Kidney (tissue), 13 donors: ENCODE measurements at regions not wholly inside any gene's neighbourhood (a gene's known extent, or its start where the extent isn't known, plus 50 kb on each side); places are given as distances from the start of the nearest gene placed in this dataset.

ENCODE experiments used
- DNase-seq, 5 donors: peaks; one replicate each; pipeline ENCODE4 v3.0.0-alpha.2; 2013 to 2020
- FAIRE-seq: peaks from 2 replicates; lab custom pipeline; 2012; peaks lifted over from hg19 to GRCh38; lab: Jason Lieb, UNC
- H3K27ac ChIP-seq, 2 donors: one replicate each; pipeline ENCODE4 v1.7.0; 2013; ENCODE audit warnings: low read depth in 2 of 2, low read length in 2 of 2, inconsistent platforms in 1 of 2
- H3K27me3 ChIP-seq: one replicate; pipeline ENCODE4 v1.7.1; 2013; ENCODE audit warnings: low read length, inconsistent platforms; ENCODE audit not compliant: control insufficient read depth, insufficient read depth
- H3K36me3 ChIP-seq, 3 donors: one replicate each; pipeline versions ENCODE4 v1.7.0 to v1.7.1; 2013; ENCODE audit warnings: low read length in 3 of 3, control low read depth in 1 of 3, inconsistent platforms in 1 of 3; ENCODE audit not compliant: insufficient read depth in 3 of 3, control insufficient read depth in 2 of 3
- H3K4me1 ChIP-seq, 3 donors: one replicate each; pipeline versions ENCODE4 v1.7.0 to v1.7.1; 2013; ENCODE audit warnings: low read length in 3 of 3, inconsistent platforms in 1 of 3, low read depth in 1 of 3; ENCODE audit not compliant: control insufficient read depth in 2 of 3, insufficient read depth in 2 of 3
- H3K4me3 ChIP-seq, 3 donors: one replicate each; pipeline versions ENCODE4 v1.7.0 to v1.8.1; 2013; ENCODE audit warnings: low read length in 3 of 3, control low read depth in 1 of 3, inconsistent platforms in 1 of 3
- H3K9ac ChIP-seq, 3 donors: one replicate each; pipeline versions ENCODE4 v1.7.0 to v1.7.1; 2013; ENCODE audit warnings: low read length in 3 of 3, control low read depth in 1 of 3, inconsistent platforms in 1 of 3
- H3K9me3 ChIP-seq, 3 donors: one replicate each; pipeline versions ENCODE4 v1.7.0 to v1.7.1; 2013; ENCODE audit warnings: low read length in 3 of 3, control low read depth in 1 of 3, inconsistent platforms in 1 of 3; ENCODE audit not compliant: control insufficient read depth in 2 of 3, insufficient read depth in 1 of 3
- CTCF ChIP-seq: IDR thresholded peaks from 3 replicates; pipeline ENCODE4 v1.5.1; 2012; ENCODE audit warnings: mild to moderate bottlenecking, moderate library complexity, borderline replicate concordance; ENCODE audit not compliant: insufficient read depth; ENCODE audit errors: extremely low read depth
- intact Hi-C: fragments of 100-400 bp; cut with DNase I; formaldehyde crosslinking; loops from one replicate; pipeline ENCODE4 v1.11.1; 2022
- donor health status: control.
- donor health status: control.
- donor health status: control.
- donor health status: control.
- donor health status: control.
- donor health status: DM: yes; HTN: yes; CAD: no.
- donor health status: Normal renal cell carcinoma (clear cell type).

GRCh38 chr16:74030000-74030706 lies 266.5 kb upstream of the PSMD7 start:
- H3K4me3 ChIP-seq, result no peak overlapping the region
- H3K27me3 ChIP-seq, result no peaks in the 10 kb centered on the region
- H3K27ac ChIP-seq, result no peak overlapping the region
- FAIRE-seq, result no peak
- H3K9ac ChIP-seq, result no peak overlapping the region
- no peaks in the 10 kb centered on the region for H3K9me3 ChIP-seq
- intact Hi-C loops, result no loop called here
- no peaks in the 10 kb centered on the region for H3K4me1 ChIP-seq
- no peak for DNase-seq
- no peaks in the 10 kb centered on the region for H3K36me3 ChIP-seq
- no peak for TF ChIP-seq CTCF

DNA sequence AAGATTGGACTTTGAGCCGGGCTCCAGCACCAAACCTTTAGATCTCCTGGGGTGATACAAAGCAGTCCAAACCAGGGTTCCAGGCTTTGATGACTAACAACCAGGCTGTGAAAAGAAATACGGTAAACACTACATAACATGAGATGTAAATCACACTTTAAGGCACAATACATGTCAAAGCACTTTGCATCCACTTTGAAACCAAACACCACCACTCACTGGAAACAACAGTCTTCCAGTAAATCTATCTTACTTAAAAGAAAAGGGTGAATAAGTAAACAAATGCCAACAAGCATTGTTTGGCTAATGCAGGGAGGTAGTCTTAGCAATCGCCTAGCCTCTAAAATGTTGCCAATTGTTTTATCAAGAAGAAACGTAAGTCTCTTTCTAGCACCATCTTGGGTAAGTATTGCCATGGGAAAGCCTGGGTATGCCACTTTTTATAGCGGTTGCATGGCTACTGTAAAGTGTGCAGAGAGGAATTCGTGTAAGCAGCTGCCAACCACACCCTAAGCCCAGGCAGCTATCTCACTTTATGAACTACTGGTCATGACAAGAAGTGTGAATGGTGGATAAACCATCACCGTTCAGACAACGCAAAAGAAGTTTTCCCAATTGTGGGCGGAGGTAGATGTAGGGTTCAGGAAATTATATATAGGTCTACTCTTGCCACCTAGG lies 267.4 kb upstream of the PSMD7 start:
- no peaks in the 10 kb centered on the region for H3K4me1 ChIP-seq
- H3K27ac ChIP-seq, result no peak overlapping the region
- no peaks in the 10 kb centered on the region for H3K27me3 ChIP-seq
- no peak for TF ChIP-seq CTCF
- FAIRE-seq (no peak), DNase-seq (peak in 1 of 5 donors; percentile 17)
- intact Hi-C loops, result no loop called here
- no peak overlapping the region for H3K9ac ChIP-seq
- no peak overlapping the region for H3K4me3 ChIP-seq
- H3K9me3 ChIP-seq, result no peaks in the 10 kb centered on the region
- no peaks in the 10 kb centered on the region for H3K36me3 ChIP-seq

DNA sequence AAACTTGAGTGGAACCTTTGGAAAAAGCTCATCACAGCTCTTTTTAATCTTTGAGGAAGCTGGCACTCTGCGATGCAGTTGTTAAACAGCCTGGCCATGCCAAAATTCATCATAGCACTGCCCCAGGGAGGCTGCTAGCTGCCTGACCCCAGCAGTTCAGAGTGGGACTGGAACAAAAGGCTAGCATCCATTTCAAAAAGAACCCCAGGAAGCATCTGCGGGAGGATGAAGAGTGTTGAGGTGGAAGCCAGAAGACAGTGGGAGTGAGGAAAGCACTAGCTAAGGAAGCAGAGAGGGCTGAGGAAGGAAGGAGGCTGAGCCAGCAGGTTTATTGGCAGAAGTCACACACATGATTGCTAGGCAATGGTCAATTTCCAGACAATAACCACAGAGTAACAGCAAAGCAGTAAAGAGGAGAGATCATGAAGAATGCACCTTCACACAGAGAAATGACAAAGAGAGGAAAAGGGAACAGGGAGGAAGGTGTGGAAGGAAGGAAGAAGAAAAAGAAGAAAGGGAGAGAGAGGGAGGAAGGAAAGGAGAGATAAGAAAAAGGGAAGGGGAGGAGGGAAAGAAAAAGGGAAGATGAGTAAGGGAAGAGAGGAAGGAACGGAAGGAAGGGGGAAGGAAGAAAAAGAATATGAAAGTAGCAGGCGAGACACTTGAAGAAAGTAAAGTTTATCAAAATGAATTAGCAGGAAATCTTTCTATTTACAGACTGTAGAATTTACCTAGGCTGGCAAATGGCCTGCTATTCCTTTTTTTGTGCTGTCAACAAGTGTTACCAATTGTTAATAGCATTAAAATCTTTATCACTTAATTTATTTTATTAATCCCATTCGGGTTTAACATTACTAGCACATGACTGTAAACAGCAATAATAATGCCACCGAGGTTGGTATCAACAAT lies 270.0 kb upstream of the PSMD7 start:
- Histone ChIP-seq H3K27ac (no peak overlapping the region), H3K4me3 (no peak overlapping the region), H3K36me3 (no peaks in the 10 kb centered on the region), H3K9me3 (no peaks in the 10 kb centered on the region), H3K4me1 (no peaks in the 10 kb centered on the region), H3K9ac (no peak overlapping the region), H3K27me3 (no peaks in the 10 kb centered on the region)
- TF ChIP-seq CTCF, result no peak
- DNase-seq (no peak), FAIRE-seq (no peak)
- intact Hi-C loops, result no loop called here
